B cell (primary cell): ENCODE measurements at regions not wholly inside any gene's neighbourhood (a gene's known extent, or its start where the extent isn't known, plus 50 kb on each side); places are given as distances from the start of the nearest gene placed in this dataset.

ENCODE experiments used
- CTCF ChIP-seq: fragments of 200-600 bp; IDR thresholded peaks from one replicate; pipeline ENCODE4 v1.8.0; 2022; ENCODE audit warnings: antibody characterized with exemption, mild to moderate bottlenecking
- EZH2 ChIP-seq: IDR thresholded peaks from 2 replicates; pipeline ENCODE4 v1.6.1; 2012; ENCODE audit warnings: borderline replicate concordance, low read depth, mild to moderate bottlenecking, moderate library complexity, low read length; ENCODE audit not compliant: insufficient read depth, poor library complexity, severe bottlenecking

DNA sequence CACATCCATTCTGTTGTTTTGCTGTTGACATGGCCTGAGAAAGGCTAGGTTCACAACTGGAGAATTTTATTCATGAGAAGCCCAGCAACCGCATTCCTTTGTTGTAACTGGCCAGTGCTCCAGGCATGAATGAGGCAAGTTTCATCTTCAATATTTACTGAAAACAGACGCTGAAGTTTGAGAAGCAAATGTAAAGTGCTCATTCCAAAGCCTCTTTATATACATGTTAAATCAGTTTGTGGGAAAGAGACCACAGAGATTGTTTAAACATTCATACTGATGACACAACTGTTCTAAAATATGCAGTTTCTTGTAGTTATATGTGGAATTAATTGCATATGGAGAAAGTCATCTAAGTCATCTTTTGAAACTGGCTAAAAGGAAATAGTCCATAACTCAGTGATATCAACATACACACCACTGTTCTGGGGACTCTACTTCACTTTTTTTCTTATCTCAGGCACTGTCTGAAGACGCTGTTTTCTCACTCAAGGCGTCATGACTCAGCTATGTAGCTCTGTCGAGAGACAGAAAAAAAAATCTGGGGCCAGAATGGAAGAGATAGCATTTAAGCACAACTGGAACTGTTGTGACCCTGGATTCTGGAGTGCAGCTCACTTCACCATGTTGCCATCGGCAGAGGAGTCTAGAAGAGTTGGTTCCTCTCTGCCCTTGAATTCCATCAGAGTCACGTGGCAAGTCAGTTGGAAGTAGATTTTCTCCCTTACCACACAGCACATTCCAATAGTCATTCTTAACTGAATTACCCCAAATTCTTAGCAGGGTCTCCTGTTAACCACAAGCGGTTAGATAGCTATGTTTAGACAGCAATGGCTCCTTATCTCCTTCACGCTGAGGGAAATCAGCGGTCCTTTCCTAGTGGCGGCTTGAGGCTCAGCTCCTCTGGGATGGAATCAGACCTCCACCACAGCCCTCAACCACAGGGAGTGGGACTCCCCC is 258.4 kb upstream of the HMGA2 start:
- TF ChIP-seq CTCF: no peak
- TF ChIP-seq EZH2: no peak
